ENCODE measurements at regions not wholly inside any gene's neighbourhood (a gene's known extent, or its start where the extent isn't known, plus 50 kb on each side); places are given as distances from the start of the nearest gene placed in this dataset.

- TF ChIP-seq CTCF (IDR thresholded peaks at IDR 0.05) (no peak), POLR2A (IDR thresholded peaks at IDR 0.05) (no peak)
These were observed 817.8 kb downstream of the GALC start for GRCh38 chr14:87175175-87175574.
